ENCODE measurements at regions not wholly inside any gene's neighbourhood (a gene's known extent, or its start where the extent isn't known, plus 50 kb on each side); places are given as distances from the start of the nearest gene placed in this dataset.
"Not testable (repeated sequence)": the region's sequence is repeated elsewhere in the genome, so short reads cannot be mapped to it uniquely, and the experiment has no call there.

DNA sequence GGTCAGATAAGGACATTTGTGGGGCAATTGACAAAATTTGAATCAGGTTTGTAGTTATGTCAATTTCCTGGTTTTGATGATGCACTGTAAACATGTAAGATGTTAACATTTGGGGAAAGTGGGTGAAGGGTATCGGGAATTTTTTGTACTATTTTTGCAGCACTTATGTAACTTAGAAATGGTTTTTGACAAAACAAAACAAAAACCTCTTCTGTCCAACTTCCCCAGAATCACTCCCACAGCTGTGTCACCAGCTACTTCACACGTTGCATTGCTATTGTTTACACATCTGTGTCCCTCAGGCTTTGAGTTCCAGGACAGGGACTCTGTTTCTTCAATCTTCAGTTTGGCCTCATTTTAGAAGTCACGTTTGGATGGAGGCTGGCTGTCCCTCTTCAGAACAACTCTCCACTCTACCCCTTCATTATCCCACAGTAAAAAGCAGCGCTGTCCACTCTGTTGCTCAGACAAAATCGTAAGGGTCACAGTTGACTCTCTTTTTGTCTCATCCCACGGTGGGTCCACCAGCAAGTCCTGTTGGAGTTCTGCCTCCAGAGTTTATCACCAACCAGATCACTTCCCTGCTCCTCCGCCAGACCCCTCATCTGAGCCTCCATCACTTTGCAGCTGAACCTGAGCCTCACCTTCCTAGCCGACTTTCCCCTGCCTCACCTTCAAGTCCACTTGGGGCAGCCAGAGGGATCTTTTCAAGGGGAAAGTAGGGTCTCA is 63.2 kb downstream of the NENF start:
- DNase-seq: no peak

DNA sequence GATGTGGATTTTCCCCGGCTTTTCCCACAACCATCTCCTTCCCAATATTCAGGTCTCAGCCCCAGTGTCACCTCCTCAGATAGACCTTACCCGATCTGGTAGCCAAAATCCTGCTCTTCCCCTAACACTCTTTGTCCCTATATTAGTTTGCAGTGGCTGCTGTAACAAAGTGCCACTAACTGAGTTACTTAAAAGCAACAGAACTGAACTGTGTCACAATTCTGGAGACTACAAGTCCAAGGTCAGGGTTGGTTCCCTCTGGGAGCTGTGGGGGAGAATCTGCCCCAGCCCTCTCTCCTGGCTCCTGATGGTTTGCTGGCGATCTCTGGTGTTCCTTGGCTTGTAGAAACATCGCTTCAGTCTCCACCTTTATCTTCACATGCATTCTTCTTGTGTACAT is 64.0 kb downstream of the NENF start:
- DNase-seq: no peak

DNA sequence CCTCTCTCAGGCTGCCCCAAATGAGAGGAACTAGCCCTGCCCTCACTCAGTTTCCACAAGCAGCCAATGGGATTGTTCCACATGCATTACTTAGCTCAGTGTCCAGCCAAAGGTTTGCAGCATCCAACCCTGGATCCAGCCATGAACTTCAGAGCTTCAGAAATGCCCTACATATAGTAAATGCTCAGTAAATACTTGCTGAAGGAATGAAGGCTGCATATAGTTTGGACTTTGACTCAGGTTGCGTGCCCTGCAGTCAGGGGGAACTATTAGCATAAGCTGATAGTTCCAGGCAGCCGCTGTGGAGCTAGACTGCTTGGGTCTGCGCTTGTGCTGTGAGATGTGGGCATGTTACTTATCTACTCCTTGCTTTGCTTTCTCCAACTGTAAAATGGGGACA is 64.8 kb downstream of the NENF start:
- no peak for DNase-seq

DNA sequence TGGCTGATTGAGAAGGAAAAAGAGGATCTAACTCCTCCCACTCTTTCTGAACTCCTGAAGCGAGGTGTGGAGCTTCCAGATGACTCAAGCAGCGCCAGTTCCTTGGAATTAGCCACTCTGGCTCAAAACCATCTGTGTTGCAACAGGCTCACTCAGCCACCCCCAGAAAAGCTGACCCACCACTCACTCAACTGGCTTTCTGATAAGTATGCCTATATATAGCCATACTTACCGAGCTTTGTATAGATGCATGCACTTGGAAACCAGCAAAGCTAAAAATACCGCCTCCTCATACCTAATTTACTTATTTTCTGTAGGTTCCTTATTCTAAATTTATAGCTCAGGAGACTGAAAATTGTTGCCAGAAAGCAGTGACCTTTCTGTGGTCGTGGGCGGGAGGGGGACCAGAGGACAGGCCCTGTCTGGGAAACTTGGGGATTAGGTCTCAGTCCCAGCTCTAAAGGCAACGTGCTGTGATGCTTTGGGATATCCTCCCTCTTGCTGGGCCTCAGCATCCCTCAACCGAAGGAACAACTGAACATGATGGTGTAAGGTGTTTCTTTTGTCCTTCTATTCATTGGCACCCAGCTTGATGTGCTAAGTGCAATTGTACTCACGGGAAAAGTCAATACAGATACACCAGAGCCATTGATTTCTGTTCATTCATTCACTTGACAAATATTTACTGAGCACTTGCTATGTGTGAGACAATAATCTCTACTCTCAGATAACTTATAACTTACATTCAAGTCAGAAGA is 65.7 kb downstream of the NENF start:
- DNase-seq: no peak

DNA sequence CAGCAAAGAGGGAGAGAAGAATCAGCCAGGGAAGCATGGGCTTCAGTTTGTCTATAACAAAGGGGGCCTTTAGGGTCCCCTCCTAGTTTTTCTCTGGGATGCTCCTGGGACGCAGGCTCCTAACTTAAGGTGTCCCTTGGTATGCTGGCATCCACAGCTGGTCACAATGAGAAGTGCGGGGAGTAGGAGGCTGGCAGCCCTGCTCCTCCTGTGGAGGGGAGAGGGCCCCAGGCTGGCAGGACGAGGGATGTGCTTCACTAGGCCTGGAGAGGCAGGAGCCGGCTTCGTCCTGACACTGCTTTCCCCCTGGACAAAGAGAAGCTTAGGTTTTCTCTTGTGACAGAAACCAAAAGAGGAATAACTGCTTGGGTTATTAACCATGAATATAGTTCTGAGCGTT is 67.6 kb downstream of the NENF start:
- no peak for DNase-seq

DNA sequence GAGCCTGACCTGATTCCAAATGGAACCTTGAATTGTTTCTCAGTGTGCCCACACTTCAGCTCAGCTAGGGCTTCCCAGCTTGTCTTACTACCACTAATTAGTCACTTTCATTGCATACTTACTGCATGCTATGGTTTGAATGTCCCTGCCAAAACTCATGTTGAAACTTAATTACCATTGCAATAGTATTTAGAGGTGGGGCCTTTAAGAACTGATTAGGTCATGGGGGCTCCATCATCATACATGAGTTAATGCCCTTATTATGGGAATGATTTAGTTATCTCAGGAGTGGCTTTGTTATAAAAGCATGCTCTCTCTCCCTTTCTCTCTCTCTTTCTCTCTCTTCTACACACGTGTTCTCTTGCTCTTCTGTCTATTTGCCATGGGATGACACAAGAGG is 68.3 kb downstream of the NENF start:
- no peak for DNase-seq

DNA sequence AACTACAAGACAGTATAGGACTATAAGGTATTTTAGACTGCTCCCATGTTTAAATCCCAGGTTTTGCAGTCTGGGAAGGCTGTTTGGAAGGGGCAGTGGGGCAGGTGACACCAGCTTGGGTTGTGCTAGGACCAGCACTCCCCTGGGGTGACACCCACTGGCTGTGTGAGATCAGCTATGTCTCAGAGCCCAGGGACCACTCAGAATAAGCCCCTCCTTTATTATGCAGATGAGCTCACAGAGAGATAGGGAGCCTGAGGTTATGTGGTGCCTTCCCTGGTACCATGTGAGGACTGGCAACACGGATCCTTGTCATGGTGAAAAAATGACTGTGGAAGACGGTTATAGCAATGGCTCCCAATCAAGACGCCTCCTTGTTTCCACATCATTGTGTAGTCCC is 71.0 kb downstream of the NENF start:
- no peak for DNase-seq

DNA sequence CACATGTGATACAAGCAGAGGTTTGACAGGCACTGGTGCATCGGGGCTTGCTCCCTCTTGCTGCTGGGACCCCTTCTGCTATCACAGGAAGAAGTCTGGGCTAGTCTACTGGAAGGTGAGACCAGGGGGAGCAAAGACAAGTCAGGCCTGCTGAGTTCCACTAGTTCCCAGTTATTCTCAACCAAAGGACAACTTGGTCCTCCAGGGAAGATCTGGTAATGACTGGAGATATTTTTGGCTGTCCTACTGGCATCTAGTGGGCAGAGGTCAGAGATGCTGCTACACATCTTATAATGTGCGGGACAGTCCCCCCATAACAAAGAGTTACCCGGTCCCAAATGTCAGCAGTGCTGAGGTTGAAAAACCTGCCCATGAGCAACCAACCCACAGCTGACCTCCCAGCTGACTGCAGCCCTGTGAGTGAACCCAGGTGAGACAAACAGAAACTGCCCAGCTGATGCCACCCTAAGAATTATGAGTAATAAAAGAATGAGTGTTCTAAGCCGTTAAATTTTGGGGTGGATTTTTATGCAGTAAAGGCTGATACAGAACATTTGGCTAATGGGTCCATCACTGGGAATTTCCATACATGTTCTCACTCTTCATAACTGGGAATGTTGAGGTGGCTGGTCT is 71.6 kb downstream of the NENF start:
- DNase-seq: no peak

DNA sequence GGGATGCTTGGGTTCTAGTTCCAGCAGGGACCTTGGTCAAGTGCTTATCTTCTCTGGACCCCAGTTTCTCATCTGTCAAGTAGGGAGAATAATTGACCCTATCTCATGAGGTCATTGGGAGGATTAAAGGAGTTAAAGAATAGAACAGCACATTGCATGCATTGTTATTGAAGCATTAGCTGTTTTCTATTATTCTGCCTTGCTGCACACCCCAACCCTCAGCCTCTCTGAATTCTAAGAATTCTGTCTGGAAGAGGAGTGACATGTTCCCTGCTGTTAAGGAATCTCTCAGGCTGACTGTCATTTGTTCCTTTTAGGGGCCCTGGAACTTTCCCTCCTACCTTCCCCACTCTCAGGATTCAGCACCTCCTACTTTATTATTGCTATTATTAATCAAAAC is 73.9 kb downstream of the NENF start:
- no peak for DNase-seq

DNA sequence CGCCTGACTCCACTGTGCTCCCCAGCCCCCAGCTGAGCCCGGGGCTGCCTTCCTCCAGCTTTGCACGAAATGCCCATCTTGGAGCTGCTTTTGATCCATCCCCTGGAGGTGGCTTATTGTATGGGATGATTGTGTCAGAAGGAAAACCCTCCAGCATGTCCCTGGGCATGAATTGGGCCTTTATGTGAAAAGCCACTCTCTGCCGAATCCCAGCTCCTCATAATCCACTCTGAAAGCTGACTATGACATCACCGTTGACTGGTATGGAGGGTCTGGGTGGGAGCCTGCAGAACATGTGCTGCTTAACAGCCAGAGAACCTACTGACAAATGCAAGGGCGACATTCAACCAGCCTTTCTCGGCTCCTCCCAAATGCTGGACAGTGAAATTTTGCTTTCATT is 74.6 kb downstream of the NENF start:
- no peak for DNase-seq

DNA sequence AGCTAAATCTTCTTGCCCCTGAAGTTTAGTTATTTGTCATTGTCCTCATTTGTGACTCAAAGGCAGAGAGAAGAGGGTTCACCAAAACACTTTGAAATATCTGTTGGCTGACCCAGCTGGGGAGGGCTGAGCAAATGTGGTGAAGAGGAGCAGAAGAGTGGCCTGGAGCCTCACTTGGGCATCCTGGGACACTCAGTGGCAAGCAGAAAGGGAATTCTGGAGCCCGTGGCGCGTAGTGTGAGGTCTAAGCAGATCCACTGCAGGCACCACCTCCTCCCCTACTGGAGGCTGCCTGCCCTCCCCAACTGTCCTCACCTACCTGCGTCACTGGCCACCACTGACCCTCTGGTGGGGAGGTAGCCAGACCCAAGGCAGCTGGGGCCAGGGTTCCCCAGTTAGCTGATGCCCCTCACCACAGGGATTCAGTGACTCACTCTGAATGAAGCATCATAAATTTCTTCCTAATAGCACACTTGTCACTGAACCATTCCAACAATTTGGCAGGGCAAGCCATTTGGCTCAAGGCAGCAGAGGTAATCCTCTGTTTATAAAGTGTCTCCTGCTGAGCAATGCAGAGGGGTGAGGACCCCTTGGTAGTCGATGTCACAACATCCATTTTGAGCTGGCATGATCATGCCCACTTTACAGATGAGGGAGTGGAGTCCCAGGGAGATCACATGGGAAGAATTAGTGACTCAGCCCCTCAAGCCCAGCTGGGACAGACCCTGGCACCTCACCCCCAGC is 80.3 kb downstream of the NENF start:
- no peak for DNase-seq

DNA sequence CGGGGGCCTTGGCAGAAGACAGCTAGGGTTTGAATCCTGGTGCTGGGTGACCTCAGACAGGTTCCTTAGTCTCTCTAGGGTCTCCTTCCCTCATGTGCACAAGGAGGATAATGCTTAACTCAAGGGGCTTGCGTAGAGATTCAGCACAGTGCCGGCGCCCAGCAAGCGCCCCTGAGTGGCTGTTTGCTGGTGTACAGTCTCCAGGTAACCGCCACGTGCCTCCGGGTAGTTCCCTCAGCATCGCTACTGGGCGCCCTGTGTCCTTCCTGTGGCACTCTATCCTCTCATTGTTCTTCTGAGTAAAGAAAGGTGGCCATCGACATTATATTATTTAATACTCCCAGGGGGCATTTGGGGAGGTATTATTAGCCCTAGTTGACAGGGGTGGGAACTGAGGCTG is 80.9 kb downstream of the NENF start:
- no peak for DNase-seq

DNA sequence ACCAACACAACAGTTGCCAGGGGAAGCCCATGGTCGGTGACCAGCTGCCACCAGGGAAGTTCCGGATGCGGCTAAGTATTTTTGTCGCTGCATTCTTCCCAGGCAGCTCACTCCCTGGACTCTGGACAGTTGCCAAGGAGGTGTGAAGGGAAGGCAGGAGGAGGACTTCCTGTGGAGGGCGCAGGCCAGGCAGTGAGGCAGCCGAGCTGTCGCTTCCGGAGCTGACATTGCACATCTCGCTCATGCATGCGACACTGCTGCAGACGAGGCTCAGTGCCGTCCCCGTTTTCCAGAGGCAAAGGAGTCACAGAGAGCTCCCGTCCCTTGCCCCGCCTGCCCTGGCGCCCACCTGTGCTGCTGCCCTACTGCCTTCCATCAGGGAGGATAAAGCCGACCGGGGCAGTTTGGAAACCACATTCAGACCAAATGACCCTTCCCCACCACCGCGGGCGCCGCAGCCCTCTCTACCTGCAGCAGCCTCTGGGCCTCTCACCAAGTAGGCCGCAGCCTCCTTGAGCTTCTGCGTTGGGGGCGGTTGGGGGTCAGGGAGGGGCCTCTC is 81.4 kb downstream of the NENF start:
- no peak for DNase-seq

DNA sequence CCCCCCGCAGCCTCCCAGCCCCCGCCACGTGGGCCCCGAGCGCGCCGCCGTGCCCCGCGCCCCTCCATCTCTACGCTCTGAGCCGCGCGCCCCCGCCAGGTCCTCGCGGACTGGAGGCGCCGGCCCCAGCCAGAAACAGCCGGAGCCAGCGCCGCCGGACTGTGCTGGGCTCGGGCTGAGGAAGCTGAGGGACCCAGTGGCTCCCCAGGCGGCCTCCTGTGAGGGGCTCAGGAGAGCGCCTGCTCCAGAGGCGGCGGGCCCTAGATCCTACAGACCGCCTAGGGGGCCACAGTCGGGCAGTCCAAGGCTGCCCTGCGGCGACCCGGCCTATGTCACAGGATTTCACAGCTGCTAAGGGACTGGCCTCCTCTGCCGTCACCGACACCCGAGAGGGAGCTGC is 82.1 kb downstream of the NENF start:
- DNase-seq: no peak

DNA sequence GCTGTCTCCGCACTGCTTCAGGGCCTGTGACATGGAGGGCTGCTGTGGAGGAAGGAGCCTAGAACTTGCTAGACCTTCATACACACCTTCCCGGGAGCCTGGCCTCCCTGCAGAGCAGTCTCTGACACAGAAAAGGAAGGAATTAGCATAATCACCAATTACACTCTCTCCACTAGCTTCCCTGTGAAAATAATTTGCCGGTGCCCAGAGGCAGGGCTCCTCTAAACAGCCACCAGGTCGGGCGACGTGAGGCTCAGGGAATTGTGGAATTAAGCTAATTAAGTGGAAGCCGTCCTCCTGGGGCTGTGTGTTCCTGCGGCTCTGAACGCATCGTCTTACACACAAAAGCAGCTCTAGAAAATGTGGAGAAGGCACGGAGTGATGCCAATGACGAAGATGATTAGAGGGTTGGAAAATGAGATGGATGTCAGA is 82.6 kb downstream of the NENF start:
- no peak for DNase-seq

DNA sequence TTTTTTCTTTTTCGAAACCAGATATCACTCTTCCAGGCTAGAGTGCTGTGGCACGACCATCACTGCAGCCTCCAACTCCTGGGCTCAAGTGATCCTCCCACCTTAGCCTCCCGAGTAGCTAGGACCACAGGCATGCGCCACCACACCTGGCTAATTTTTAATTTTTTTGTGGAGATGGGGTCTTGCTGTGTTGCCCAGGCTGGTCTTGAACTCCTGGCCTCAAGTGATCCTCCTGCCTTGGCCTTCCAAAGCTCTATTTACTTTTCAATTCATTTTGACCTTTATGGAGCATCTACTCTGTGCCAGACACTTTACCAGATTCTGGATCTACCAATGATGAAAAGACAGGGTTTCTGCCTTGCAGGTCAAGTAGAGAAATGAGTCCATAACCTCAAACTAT is 83.3 kb downstream of the NENF start:
- DNase-seq: not testable (repeated sequence)

DNA sequence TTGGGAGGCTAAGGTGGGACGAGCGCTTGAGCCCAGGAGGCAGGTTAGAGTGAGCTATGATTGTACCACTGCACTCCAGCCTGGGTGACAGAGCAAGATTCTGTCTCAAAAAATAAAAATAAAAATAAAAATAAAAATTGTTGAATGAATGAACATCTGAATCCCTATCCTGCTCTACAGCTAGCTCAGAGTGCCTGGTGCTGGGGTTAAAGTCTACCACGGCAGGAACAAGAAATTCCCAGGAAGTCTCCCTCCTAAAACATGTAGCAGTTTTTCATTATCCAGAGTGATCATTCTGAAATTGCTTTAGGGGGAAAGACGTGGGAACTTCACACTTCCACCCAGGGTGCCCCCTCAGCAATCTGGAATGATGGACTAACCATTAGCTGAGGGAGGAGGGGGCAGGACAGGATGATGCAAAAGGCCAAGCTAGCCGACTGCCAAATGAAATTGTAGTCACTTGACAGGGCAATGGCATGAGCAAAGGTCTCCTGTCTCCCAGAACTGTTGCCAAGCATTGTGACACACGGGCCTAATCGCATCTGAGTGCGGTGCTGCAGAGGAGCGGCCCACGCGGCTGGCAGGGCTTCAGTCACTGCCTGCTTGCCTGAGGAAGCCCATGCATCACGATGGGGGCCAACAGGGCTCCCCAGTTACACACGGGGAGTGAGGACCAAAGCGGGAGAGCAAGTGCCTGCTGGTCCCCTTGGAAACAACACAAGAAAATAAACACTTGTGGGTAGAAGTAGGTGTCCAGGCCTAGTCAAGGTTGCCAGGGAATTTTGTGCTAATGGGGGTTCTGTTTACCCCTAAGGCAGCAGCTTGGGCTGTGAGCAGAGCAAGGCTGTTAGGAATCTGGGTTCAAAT is 85.7 kb downstream of the NENF start:
- peak; percentile 25 for DNase-seq

DNA sequence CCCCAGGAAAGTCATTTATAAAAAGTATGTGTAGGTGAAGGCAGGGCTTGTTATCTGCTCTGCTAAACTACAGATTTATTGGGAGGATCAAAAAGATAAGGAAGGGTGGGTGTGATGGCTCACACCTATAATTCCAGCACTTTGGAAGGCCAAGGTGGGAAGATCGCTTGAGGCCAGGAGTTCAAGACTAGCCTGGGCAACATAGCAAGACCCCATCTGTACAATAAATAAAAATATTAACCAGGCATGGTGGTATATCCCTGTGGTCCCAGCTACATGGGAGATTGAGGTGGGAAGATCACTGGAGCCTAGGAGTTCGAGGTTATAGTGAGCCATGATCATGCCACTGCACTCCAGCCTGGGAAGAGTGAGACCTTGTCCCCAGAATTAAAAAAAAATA is 86.4 kb downstream of the NENF start:
- no peak for DNase-seq

DNA sequence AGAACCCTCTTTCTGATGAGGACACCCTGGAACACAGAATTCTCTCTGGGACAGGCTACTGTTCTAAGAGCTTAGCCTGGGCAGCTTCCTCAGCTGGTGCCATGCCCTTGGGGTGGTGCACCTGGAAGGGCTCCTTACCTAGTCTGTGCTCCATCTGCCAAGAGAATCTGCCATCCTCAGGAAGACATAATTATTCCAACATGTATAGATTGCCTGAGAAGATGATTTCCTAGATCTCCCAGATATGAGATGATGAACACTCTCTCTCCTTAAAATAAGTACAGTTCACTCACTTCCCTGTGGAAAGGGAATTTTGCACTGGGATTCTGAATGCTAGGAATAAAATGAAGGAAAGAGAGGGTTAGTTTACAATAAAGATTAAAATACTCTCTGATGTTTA is 87.6 kb downstream of the NENF start:
- no peak for DNase-seq

DNA sequence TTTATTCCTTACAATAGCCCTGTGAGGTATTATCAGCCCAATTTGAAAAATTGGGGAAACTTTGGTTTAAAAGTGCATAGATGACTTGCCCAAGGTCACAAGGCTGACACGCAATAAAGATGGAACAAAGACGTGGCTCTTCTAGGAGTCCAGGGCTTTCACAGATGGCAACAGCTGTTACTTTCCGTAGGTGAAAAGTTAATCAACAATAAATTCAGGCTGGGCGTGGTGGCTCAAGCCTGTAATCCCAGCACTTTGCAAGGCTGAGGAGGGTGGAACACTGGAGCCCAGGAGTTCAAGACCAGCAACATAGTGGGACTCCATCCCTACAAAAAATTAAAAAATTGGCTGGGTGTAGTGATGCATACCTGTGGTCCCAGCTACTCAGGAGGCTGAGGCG is 87.8 kb upstream of the ATF3 start:
- no peak for DNase-seq

DNA sequence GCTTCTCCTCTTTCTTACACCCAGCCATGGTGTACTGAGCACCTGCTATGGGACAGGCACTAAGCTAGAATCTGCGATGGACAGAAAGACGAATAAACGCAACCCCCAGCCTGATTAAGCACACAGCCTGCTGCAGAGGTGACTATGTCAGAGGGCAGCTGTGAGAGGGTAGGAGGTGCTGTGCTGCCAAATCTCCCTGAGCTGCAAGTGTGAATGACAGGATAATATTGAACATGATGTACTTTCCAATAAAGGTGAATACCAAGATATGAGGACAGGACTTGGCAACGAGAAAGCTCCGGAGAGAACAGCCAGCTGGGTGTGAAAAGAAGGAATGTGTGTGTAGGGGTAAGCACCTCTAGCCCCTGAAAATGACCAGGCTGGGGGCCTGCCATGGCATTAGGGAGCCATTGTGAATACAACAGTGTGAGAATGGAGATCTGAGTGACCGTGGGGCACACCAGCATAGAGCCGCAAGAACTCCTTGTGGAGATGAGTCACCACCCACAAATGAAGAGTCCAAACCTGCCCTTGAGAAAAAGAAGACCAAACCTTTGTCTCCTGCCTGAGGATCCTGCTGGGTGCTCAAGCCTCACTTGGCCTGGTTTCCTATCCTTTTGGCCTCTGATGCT is 83.0 kb upstream of the ATF3 start:
- no peak for DNase-seq

DNA sequence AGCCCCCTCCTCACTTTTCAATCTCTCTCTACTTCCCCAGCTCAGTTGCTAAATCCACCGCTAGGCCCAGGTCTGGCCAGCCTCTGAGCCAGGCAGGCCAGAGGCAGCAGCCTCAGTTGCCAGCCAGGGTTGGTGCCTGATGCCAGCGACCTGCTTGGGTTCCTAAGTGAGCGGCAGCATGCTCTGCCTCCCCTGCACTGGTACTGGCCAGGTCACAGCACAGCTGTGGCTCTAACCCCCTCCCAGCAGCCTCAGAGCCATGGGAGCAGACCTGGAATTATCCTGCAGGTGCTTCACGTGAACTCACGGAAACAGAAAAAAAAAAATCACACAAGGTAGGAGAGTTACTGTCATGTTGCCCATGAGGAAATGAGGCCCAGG is 82.5 kb upstream of the ATF3 start:
- no peak for DNase-seq
